CD4-positive, alpha-beta T cell treated with Interleukin-1 beta for 1 hour (primary cell): ENCODE measurements at regions not wholly inside any gene's neighbourhood (a gene's known extent, or its start where the extent isn't known, plus 50 kb on each side); places are given as distances from the start of the nearest gene placed in this dataset.

Source experiments
- DNase-seq, 2 donors: peaks; one replicate each; pipeline ENCODE4 v3.0.0-alpha.2; 2020 to 2022

DNA sequence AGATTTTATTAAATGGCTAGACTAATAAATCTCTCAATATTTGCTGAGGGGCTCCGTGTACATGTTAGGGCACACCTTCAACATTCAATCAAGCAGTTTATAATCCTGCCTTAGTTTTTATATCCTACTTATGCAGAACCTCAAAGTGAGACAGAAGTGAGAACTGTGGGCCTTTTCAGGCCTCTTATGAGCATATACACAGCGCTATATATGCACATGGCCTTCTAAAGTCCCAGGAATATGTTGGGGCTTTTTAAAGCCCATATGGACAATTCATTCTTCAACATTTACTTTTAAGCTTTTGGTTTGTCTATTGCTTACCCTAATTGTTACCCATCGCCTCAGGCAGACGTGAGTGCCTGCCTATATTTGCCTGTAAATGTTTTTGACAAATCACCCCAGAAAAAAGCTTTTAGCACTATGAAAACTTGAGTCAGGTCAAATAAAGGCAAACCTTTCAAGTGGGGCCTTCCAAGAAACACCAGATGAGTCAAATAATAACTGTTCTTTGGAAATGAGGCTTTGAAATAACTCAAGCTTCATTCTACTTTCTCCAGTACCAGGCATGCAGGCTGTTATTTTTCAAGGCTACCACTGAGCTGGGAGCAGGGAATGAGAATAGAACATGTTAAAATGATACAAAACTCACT, 58.2 kb downstream of the ESM1 start:
- no peak for DNase-seq

DNA sequence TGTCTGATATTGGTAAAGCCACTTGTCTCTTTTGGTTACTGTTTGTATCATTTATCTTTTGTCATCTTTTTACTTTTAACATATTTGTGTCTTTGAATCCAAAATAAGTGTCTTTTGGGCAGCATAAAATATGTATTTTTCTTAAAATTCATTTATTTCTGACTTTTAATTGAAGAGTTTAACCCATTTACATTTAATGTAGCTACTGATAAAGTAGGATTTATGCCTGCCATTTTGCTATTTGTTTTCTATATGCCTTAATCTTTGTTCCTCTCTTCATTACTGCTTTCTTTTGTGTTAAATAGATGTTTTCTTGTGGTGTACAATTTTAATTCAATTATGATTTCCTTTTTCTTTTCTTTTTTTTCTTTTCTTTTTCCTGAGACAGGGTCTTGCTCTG, 60.9 kb downstream of the ESM1 start:
- DNase-seq, result no peak

DNA sequence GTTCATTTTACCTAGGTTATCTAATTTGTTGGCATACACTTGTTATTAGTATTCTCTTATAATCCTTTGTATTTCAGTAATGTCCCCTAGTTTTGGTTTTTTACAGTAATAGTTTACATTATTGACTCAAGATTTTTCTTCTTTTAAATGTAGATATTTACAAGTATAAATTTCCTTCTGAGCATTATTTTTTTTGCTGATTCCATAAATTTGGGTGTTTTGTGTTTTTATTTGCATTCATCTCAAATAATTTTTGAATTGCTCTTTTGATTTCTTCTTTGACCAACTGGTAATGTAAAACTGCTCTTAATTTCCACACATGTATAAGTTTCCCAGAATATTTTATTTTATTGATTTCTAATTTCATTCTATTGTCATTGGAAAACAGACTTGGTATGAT, 68.1 kb downstream of the ESM1 start:
- DNase-seq, result no peak

DNA sequence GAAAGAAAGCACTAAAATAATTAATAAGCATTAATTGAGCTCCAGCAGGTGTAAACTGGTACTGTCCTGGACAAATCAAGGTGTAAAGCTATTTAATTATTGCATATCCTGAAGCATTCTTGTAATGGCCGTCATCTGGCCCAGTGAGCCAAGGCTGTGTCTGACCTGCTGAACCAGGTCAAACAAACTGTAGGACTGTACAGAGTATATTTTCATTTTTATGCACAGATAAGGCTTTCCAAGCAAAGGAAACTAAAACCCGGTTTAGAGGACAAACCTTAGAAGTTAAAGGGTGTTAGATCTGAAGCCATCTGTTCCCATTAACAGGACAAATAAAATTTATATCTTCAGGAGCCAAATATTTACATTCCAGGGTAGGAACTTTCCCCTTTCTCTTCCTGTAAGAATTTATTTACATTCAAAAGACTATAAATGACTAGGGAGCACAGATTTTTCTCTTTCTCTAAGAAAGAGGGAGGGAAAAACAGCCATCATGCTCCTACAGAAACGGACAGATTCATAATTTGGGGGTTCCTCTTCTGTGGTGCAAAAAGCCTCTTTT, 69.8 kb downstream of the ESM1 start:
- DNase-seq, result no peak

DNA sequence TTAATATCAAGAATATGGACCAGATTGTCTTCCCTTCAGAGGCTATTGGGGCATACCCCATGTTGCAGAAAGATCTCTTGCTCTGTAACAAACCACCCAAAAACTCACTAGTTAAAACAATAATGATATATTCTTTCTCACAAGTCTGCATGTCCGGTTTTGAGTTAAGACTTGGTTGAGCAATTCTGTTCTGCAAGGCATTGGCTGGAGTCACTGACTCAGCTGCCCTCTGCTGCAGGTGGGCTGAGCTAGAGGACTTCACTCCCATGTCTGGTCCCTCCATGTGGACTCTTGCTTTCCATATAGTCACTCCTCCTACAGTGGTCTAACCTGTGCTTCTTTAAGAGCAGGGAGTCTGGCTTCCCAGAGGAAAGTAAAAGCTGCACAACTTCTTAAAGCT, 73.4 kb downstream of the ESM1 start:
- DNase-seq, result no peak

GRCh38 chr5:54909911-54910870, 75.2 kb downstream of the ESM1 start:
- DNase-seq, result no peak

- DNase-seq, result no peak
Observed at GRCh38 chr5:54908774-54909525, 76.4 kb downstream of the ESM1 start.

- peak; percentile 51 to 65 for DNase-seq
Observed at GRCh38 chr5:54905942-54906537, 79.4 kb downstream of the ESM1 start.

DNA sequence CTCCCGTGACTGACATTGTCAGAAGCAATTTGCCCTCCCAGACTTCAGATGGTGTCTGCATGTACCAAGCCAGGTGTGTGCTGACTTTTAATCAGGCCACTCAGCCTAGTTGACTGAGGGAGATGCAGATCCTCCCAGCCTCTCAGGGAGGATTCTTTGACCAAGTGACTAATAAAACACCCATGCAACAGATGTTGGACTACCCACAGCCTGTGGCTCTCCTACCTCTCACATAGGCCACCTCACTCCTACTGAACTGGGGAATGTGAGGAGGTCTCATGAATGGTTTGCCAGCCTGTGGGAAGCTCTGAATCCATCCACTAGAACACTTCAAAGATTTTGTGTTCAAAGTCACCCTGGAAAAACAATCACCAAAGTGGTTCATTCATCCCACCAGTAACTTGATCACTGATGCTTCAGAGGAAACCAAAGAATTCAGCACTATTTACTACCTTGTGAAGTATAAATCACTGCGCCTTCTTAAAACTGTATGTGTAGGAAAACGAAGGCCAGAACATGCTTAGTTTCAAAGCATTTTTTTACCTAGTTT, 80.1 kb downstream of the ESM1 start:
- DNase-seq, result no peak

- DNase-seq, result no peak
Observed at GRCh38 chr5:54904425-54904824, 81.0 kb downstream of the ESM1 start.

DNA sequence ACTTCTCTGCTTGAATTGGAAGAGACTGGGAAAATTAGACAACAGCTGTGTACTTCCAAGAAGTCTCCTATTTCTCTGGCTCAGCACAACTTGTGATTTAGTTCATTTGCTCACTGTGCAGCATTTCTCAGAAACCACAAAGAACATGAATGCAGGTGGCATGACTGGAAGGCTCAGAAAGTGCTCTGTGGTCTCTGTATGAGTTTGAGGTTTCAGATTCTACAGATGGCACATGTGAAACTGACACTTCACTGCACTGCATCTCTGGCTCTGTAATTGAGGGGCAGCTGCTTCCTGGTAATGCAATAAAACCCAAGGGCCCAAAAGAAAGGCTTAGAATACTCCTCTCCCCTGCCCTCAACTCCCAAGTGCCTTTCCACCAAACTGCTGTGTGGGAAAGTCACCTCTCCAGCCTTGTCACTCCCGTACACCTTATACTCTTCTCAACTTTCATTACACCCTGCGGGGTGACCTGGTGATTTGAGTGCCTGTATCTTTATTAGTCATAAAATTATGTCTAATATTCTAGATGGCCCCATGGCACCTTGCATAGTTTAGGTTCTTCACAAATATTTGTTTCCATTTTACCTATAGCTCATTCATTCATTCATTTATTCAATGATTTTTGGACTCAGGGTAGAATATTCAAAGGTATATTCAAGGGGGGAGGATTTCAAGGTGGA, 82.5 kb downstream of the ESM1 start:
- DNase-seq, result peak; percentile 8 to 24

DNA sequence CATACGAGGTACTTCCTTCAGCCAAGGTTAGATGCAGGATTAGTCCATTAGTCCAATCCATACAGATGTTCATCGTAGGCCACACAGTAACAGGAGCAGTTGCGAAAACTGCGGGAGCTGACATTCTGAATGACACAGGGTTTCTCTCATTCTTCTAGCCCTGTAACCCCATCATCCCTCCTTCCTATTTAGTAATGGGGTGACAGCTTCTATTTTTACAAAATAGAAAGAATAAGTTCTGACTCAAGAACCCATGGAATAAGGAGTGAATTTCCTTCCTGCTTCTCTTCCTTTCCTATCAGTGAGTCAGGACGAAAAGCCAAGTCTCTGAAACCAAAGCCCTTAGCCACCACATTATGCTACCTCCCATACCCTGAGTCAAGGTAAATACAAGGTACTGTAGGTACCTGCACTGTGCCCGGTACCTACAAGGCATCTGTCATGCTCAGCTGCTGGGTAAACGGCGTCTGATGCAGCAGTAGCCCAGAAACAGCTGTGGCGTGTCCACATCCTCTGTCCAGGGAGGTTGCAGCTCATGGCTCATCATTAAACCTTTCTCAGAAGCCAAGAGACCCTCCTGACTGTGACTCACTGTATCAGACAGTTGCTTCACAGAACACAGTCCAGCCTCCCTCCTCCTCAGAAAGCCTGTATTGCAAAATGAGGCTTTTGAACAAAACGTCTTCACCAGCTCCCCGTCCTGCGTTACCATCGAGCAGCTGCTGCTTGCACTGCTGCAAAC, 84.2 kb downstream of the ESM1 start:
- no peak for DNase-seq

DNA sequence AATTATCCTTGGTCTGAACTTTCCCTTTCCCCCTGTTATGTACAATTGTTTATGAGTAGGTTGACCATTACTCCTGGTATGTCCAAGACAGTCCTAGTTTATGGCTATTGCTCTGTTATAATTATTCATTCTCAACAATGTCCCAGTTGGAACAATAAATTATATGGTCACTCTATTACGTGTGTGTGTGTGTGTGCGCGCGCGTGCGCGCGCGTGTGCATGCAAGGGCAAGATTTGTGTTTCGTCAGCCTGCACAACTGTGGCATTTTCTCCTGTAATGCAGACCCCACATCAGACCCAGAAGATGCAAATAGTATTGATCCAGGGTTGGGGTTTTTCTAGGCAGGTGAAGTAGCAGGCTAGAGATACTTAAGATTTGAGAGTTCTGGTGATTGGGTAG, 88.4 kb downstream of the ESM1 start:
- DNase-seq, result no peak

DNA sequence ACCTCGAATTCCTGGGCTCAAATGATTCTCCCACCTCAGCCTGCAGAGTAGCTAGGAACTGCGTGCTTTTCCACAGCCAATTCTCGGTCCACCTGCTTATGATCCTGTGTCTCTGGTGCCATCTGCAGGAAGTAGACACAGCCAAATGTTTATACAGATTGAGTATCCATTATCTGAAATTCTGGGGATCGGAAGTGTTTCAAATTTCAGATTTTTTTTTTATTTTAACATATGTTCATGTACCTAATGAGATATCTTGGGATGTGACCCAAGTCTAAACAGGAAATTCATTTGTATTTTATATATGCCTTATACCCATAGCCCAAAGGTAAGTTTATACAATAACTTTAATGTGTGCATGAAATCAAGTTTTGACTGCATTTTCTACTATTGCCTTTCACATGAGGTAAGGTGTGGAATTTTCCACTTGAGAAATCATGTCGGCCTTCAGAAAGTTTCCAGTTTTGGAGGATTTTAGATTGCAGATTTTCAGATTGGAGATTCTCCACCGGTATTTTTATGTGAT, 89.5 kb downstream of the ESM1 start:
- peak in 1 of 2 donors; percentile 11 for DNase-seq

- DNase-seq, result no peak
Observed at GRCh38 chr5:54894957-54895815, 90.2 kb downstream of the ESM1 start.

- DNase-seq, result no peak
Observed at GRCh38 chr5:54889826-54890225, 95.6 kb downstream of the ESM1 start.

- no peak for DNase-seq
Observed at GRCh38 chr5:54887663-54888062, 97.7 kb downstream of the ESM1 start.

DNA sequence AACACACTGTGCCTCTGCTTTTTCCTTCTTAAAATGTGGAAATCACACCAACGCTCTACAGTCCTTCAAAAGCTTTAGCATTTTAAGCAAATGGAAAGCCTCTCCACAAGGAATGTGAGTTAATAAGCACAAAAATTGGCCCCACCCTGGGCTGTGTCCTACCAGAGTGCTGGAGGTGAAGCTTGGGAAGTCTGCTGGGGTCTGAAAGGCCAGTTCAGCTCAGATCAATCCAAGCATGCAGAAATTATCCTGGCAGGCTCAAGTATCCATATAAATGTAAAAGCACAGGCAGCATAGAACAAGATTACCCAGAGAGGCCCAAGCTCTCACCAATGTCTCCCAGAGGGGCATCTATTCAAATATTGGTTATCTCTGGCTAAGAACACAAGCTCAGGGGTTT, 98.5 kb downstream of the ESM1 start:
- DNase-seq, result no peak

DNA sequence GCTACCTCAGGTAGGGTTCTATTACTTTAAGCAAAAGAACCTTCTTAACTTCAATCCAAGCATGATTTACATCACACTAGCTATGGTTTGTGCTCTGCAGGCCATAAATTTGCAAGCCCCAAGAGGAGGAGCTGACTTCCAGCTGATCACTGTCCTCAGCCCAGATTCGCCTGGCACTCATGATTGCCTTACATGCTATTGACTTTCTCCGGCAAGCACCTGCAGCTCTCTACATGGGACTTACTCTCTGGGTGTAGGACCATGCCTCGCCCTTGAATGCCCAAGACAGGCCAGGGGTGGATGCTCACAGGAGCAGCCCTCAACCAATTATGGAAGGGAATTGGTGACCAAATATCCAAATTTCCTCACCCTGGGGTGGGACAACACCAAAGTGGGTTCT, 99.8 kb downstream of the ESM1 start:
- DNase-seq, result no peak

DNA sequence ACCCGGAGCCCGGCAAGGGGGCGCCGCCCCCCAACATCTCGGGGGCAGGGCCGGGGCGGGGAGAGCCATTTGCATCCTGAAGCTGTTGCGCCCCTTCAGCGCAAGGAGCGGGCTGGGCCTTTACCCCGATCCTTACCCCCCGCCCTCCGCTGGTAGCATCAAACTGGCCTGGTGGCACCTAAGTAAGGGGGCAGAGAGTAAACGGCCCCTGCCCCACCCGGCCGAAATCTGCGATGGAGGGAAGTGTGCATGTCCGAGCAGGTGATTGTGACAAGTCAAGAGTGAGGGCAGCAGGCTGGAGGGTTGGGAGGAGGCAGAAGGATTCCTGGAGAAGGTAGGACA, 101.2 kb downstream of the ESM1 start:
- DNase-seq, result no peak
